LNCaP clone FGC (cell line): ENCODE measurements at regions not wholly inside any gene's neighbourhood (a gene's known extent, or its start where the extent isn't known, plus 50 kb on each side); places are given as distances from the start of the nearest gene placed in this dataset.

Source experiments
- DNase-seq: peaks from one replicate; pipeline ENCODE4 v3.0.0-alpha.2; 2011; ENCODE audit warnings: low read depth
- H3K4me3 ChIP-seq: 2 replicates; pipeline ENCODE4 v1.5.1; 2011; ENCODE audit warnings: mild to moderate bottlenecking, low read depth, low read length, control low read depth
- CTCF ChIP-seq: IDR thresholded peaks from 2 replicates; pipeline ENCODE4 v1.5.1; 2012; ENCODE audit warnings: mild to moderate bottlenecking; ENCODE audit not compliant: control insufficient read depth, insufficient read depth; ENCODE audit errors: extremely low read depth

- TF ChIP-seq CTCF = no peak
- no peak for DNase-seq
- no peak overlapping the region for H3K4me3 ChIP-seq
Observed at GRCh38 chr6:14925025-14925698, 320.7 kb upstream of the JARID2 start.

GRCh38 chr6:14925699-14926026, 320.2 kb upstream of the JARID2 start:
- peak; percentile 23 for DNase-seq
- H3K4me3 ChIP-seq = no peak overlapping the region
- no peak for TF ChIP-seq CTCF

- TF ChIP-seq CTCF = no peak
- DNase-seq = peak; percentile 41
- H3K4me3 ChIP-seq = no peak overlapping the region
Observed at GRCh38 chr6:14927398-14927797, 318.5 kb upstream of the JARID2 start.

GRCh38 chr6:14929291-14929690, 316.6 kb upstream of the JARID2 start:
- TF ChIP-seq CTCF = no peak
- no peak for DNase-seq
- no peak overlapping the region for H3K4me3 ChIP-seq

- no peak for DNase-seq
- H3K4me3 ChIP-seq = no peak overlapping the region
- no peak for TF ChIP-seq CTCF
Observed at GRCh38 chr6:14930366-14930989, 315.4 kb upstream of the JARID2 start.

- no peak overlapping the region for H3K4me3 ChIP-seq
- no peak for TF ChIP-seq CTCF
- no peak for DNase-seq
Observed at GRCh38 chr6:14932485-14933182, 313.2 kb upstream of the JARID2 start.
